CD4-positive, alpha-beta T cell (primary cell): ENCODE measurements at regions not wholly inside any gene's neighbourhood (a gene's known extent, or its start where the extent isn't known, plus 50 kb on each side); places are given as distances from the start of the nearest gene placed in this dataset.

Experiments
- ATAC-seq: fragments of 200-7000 bp; cut with Tn5 transposase; one replicate; pipeline ENCODE4 v1.10.0; 2022; ENCODE audit warnings: mild to moderate bottlenecking; ENCODE audit not compliant: poor library complexity
- CTCF ChIA-PET: fragments of 350-600 bp; sonication (Branson Sonifier 250); formaldehyde crosslinking; loops from one replicate; lab custom pipeline; 2021; ENCODE audit warnings: antibody characterized with exemption, inconsistent platforms; lab: Charles Lee
- POLR2A ChIA-PET: fragments of 350-600 bp; sonication (Branson Sonifier 250); formaldehyde crosslinking; loops from one replicate; lab custom pipeline; 2021; ENCODE audit warnings: antibody characterized with exemption, inconsistent platforms; lab: Charles Lee
- DNase-seq, 14 experiments: peaks; one replicate each; pipeline ENCODE4 v3.0.0-alpha.2; 2013 to 2020; ENCODE audit warnings: mixed read lengths in 2 of 14
- H3K27ac ChIP-seq, 2 donors: one replicate each; pipeline versions ENCODE4 v1.5.1 to v1.7.0; 2013; ENCODE audit warnings: low read length in 2 of 2, low read depth in 1 of 2, mild to moderate bottlenecking in 1 of 2
- H3K27me3 ChIP-seq, 2 experiments: 1 replicate in 1 of 2; 2 replicates in 1 of 2; pipeline versions ENCODE4 v1.6.1 to v1.7.0; 2013; ENCODE audit warnings: low read length in 2 of 2, control low read depth in 1 of 2, mild to moderate bottlenecking in 1 of 2, moderate library complexity in 1 of 2; ENCODE audit not compliant: insufficient read depth in 2 of 2, control insufficient read depth in 1 of 2
- H3K36me3 ChIP-seq: one replicate; pipeline ENCODE4 v1.6.1; 2013; ENCODE audit warnings: low read length, control low read depth; ENCODE audit not compliant: insufficient read depth
- H3K4me1 ChIP-seq: one replicate; pipeline ENCODE4 v1.6.1; 2013; ENCODE audit warnings: low read length, control low read depth; ENCODE audit not compliant: insufficient read depth
- H3K4me3 ChIP-seq: one replicate; pipeline ENCODE4 v1.5.1; 2013; ENCODE audit warnings: mild to moderate bottlenecking, low read length, moderate library complexity
- H3K9me3 ChIP-seq, 2 experiments: 1 replicate in 1 of 2; 2 replicates in 1 of 2; pipeline versions ENCODE4 v1.6.1 to v1.7.0; 2013; ENCODE audit warnings: low read length in 2 of 2, mild to moderate bottlenecking in 2 of 2, control low read depth in 1 of 2, moderate library complexity in 1 of 2; ENCODE audit not compliant: control insufficient read depth in 1 of 2, insufficient read depth in 1 of 2
- H3K27ac Mint-ChIP-seq: one replicate; pipeline ENCODE4 v1.8.0; 2020; ENCODE audit warnings: mixed read lengths
- H3K27me3 Mint-ChIP-seq: one replicate; pipeline ENCODE4 v1.8.0; 2021; ENCODE audit warnings: mixed read lengths
- H3K36me3 Mint-ChIP-seq: one replicate; pipeline ENCODE4 v1.8.0; 2021; ENCODE audit warnings: low read depth, mixed read lengths
- H3K4me1 Mint-ChIP-seq: one replicate; pipeline ENCODE4 v1.8.0; 2021; ENCODE audit warnings: low read depth, mixed read lengths
- H3K4me3 Mint-ChIP-seq: one replicate; pipeline ENCODE4 v1.8.0; 2020; ENCODE audit warnings: mild to moderate bottlenecking, mixed read lengths
- H3K9me3 Mint-ChIP-seq: one replicate; pipeline ENCODE4 v1.8.0; 2020; ENCODE audit warnings: mixed read lengths
- CTCF ChIP-seq: fragments of 200-600 bp; IDR thresholded peaks from one replicate; pipeline ENCODE4 v1.8.0; 2022; ENCODE audit warnings: antibody characterized with exemption, mild to moderate bottlenecking
- intact Hi-C, 2 experiments: fragments of 100-400 bp; cut with DNase I in 1 of 2; cut with micrococcal nuclease in 1 of 2; formaldehyde crosslinking; loops; one replicate each; pipeline versions ENCODE4 v1.15.1 to v1.9.0; 2023 to 2025; cut with DNase I, micrococcal nuclease

- intact Hi-C loops: no loop called here
- H3K4me1 Mint-ChIP-seq: no peaks in the 10 kb centered on the region
- no peak for ATAC-seq
- ChIA-PET POLR2A (no interaction called here), CTCF (no interaction called here)
- H3K27me3 ChIP-seq: peaks cover 0 to 2% of the 10 kb centered on the region in 2 experiments
- no peak overlapping the region for H3K4me3 Mint-ChIP-seq
- no peaks in the 10 kb centered on the region for H3K9me3 Mint-ChIP-seq
- H3K27me3 Mint-ChIP-seq: peaks cover 4% of the 10 kb centered on the region
- H3K36me3 Mint-ChIP-seq: no peaks in the 10 kb centered on the region
- H3K27ac Mint-ChIP-seq: no peak overlapping the region
- no peak overlapping the region for H3K27ac ChIP-seq
- no peaks in the 10 kb centered on the region for H3K36me3 ChIP-seq
- no peaks in the 10 kb centered on the region for H3K4me1 ChIP-seq
- H3K4me3 ChIP-seq: no peak overlapping the region
- TF ChIP-seq CTCF: no peak
- no peaks in the 10 kb centered on the region for H3K9me3 ChIP-seq
- no peak for DNase-seq
Measured at GRCh38 chr7:106570146-106570545, 90.8 kb downstream of the CCDC71L start.

- Histone ChIP-seq H3K27me3 (peaks cover 0 to 2% of the 10 kb centered on the region in 2 experiments), H3K27ac (no peak overlapping the region), H3K9me3 (no peaks in the 10 kb centered on the region), H3K4me3 (no peak overlapping the region), H3K4me1 (no peaks in the 10 kb centered on the region), H3K36me3 (no peaks in the 10 kb centered on the region)
- H3K9me3 Mint-ChIP-seq: no peaks in the 10 kb centered on the region
- no peak overlapping the region for H3K4me3 Mint-ChIP-seq
- intact Hi-C loops: no loop called here
- DNase-seq: no peak
- no peaks in the 10 kb centered on the region for H3K36me3 Mint-ChIP-seq
- H3K4me1 Mint-ChIP-seq: no peaks in the 10 kb centered on the region
- ChIA-PET POLR2A (no interaction called here), CTCF (no interaction called here)
- ATAC-seq: no peak
- no peak overlapping the region for H3K27ac Mint-ChIP-seq
- H3K27me3 Mint-ChIP-seq: no peaks in the 10 kb centered on the region
- no peak for TF ChIP-seq CTCF
Measured at GRCh38 chr7:106569500-106569929, 91.4 kb downstream of the CCDC71L start.

GRCh38 chr7:106568680-106569499 is 92.1 kb downstream of the CCDC71L start:
- ATAC-seq (no peak), DNase-seq (no peak)
- peaks cover 0 to 2% of the 10 kb centered on the region in 2 experiments for H3K27me3 ChIP-seq
- Mint-ChIP-seq H3K36me3 (no peaks in the 10 kb centered on the region), H3K27me3 (no peaks in the 10 kb centered on the region), H3K9me3 (no peaks in the 10 kb centered on the region), H3K27ac (no peak overlapping the region), H3K4me1 (no peaks in the 10 kb centered on the region), H3K4me3 (no peak overlapping the region)
- H3K4me3 ChIP-seq: no peak overlapping the region
- no peak for TF ChIP-seq CTCF
- intact Hi-C loops: no loop called here
- ChIA-PET POLR2A (no interaction called here), CTCF (no interaction called here)
- H3K36me3 ChIP-seq: no peaks in the 10 kb centered on the region
- no peaks in the 10 kb centered on the region for H3K4me1 ChIP-seq
- H3K27ac ChIP-seq: no peak overlapping the region
- no peaks in the 10 kb centered on the region for H3K9me3 ChIP-seq
